Activated T-cell treated with anti-CD3 and anti-CD28 coated beads for 24 hours (primary cell): ENCODE measurements at regions not wholly inside any gene's neighbourhood (a gene's known extent, or its start where the extent isn't known, plus 50 kb on each side); places are given as distances from the start of the nearest gene placed in this dataset.

Experiments used
- DNase-seq: peaks from one replicate; pipeline ENCODE4 v3.0.0-alpha.2; 2020; ENCODE audit warnings: low read depth

DNA sequence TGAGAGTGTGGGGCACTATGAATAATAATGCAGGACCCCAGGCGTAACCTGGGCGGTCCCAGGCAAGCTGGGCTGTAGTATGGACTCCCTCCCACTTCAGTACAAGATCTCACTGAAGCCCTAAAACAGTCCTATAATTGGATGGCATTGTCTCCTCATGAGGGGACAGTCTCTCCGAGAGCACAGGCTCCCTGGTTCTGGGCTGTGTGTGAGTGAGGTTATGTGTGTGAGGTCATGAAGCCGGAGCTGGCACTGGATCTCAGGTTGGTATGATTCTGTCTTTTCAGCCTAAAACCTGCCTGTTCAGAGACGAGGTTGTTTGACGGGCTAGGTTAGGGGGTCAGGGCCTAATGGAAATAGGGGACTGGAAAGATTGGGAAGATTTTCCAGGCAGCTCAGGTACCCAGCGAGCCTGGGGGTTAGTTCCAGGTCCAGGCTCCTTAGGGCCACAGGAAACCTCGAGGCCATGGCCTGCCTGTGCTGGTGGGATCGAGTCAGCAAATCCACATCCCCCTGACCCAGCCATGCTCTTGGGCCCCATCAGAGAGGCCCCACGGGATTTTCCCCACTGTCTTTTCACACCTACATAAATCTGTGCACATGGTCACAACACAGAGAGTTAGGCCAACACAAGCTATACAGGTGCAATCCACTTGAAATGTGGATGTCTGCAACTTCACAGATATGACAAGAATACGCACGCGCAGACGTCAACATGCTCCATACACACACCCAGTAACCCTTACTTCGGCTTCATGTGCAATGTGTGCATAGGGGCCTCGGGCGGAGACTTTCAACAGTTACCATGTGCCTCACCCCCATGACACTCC, 94.8 kb downstream of the INHBB start:
- no peak for DNase-seq

DNA sequence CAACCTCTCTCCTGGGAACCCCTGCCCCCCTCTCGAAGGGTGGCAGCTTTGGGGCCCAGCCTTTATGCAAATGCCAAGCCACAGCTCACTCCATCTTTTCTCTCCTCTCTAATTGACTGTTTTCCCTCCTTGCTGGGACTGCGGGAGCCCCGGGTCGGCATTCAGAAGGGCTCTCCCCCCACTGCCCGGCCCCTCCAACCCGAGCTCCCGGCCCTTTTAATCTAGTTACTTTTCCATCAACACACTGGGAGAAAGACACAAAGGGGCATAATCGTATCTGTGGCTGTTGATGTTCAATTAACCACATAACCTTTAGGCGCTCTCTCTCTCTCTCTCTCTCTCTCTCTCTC, 95.4 kb downstream of the INHBB start:
- no peak for DNase-seq

DNA sequence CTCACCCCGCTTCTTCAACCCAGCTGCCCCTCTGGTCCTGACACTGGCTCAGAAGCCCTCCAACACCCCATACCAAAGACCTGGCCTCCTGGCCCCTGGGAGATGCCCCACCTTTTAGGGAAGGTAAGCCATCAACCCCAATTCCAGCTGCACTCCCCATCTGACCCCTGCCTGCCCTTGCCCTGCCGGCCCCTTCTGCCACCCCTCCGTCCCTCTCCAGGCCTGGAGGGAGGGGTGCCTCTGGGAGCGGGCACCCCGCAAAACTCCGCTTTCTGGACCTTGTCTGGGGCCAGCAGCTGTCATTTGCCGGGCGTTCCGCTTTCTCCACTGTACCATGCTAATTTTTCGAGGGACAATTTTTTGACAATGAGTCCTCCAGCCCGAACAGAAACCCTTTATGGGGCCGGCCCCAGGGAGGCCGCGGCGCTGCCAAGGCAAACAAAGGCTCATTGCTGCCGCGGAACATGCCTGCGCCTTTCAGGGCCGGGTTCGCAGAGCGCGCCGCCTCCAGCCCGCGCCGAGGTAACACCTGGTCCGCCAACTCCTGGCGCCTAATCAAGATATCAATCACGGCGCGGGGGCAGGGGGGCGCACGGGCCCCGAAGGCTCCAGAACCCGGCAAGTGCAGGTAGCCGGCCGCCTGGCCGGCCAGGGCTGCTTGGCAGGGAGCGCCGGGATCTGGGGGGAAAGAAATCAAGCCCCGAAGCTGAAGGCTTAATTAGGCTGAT, 96.0 kb downstream of the INHBB start:
- DNase-seq, result no peak

GRCh38 chr2:120442541-120442922, 96.6 kb downstream of the INHBB start:
- DNase-seq, result no peak

- no peak for DNase-seq
These were observed 97.1 kb downstream of the INHBB start for GRCh38 chr2:120442923-120443571.

DNA sequence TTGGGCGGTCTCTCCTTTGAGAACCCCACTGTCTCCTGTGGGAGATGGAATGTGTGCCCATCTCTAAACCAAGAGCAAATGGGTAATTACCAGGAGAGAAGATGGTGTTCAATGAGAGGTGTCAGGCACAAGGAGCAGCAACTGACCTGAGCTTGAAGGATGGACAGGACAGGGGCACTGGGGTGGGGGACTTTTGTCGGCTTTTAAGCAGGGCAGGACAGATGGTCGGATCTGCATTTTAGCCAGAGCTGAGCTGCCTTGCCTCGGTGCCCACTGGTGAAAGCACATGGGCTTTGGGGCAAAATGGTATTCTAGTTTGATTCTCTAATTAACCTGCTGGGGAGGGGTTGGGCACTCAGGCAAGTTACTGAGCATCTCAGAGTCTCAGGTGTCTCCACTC, 98.0 kb downstream of the INHBB start:
- no peak for DNase-seq

DNA sequence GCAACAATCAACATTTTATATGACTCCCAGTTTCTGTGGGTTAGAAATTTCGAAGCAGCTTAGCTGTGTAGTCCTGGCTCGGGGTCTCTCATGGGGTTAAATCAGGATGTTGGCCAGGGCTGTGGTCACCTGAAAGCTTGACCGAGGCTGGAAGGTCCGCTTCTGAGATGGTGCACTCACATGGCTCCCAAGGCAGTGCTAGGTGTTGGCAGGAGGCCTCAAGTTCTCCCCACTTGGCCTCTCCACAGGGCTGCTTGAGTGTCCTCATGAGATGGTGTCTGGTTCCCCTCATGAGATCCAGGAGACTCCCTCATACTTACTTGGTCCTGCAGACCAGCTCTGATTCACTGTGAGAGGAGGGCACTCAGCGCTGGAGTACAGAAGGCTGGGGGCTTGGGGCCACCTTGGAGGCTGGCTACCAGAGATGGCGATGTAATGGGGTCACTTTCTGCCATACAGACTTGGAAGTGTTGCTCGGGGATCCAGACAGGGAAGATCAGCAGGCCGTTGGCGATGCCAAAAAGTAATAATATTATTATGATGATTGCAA, 98.8 kb downstream of the INHBB start:
- DNase-seq, result no peak

DNA sequence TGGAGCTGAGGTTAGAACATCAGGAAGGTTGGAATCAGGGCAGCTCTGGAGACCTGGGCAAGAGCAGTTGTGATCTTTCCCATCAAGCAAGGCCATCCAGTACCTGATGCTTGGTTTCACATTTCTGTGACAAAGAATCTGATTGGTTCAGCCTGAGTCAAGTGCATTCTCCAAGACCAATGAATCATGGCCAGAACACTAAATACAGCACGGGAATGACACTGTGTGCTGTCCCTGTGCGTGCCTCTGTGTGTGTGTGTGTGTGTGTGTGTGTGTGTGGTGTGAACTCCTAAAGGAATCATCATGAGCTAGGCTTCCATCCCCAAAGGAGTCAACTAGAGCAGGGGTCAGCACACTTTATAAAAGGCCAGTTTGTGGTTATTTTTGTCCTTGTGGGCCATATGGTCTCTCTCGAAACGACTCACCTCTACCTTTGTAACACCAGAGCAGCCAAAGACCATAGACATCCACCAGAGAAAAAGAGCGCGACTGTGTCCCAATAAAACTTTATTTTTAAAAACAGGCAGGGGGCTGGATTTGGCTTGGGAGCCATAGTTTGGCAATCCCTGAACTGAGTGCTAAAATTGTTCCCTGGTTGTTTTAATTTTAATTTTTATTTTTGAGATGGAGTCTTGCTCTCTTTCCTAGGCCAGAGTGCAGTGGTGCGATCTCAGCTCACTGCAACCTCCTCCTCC, 99.7 kb downstream of the INHBB start:
- no peak for DNase-seq

- DNase-seq, result no peak
These were observed 100.5 kb downstream of the INHBB start for GRCh38 chr2:120446236-120447126.

DNA sequence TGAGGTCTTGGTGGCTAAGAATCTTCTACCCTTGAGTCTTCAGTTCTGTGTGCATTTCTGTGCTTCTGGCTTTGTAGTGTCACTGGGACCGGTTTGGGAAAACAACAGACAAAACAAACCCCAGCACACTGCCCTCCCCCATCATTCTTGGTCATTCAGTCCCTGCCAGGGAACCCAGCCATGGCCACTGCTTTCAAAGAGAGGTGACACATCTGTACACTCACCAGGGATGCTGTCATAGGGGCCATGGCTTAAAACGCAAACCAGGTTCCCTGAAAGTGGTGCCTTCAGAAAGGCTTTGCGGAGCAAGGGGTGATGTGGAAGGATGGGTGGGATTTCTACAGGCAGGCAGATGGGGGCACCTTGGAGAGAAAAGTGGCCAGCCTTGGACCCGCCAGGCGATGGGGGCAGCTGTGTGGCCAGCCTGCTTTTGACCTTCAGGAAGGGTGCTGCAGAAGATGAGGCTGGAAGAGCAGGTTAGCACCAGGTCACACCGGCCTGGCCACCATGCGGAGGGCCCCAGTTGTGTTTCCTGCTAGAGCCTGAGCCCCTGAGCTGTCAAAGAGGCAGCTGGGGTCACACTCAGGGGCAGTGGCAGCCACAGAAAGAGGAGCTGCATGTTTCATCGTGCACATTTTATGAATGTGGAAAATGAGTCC, 101.3 kb downstream of the INHBB start:
- DNase-seq, result no peak

- no peak for DNase-seq
These were observed 102.5 kb downstream of the INHBB start for GRCh38 chr2:120448436-120448835.

DNA sequence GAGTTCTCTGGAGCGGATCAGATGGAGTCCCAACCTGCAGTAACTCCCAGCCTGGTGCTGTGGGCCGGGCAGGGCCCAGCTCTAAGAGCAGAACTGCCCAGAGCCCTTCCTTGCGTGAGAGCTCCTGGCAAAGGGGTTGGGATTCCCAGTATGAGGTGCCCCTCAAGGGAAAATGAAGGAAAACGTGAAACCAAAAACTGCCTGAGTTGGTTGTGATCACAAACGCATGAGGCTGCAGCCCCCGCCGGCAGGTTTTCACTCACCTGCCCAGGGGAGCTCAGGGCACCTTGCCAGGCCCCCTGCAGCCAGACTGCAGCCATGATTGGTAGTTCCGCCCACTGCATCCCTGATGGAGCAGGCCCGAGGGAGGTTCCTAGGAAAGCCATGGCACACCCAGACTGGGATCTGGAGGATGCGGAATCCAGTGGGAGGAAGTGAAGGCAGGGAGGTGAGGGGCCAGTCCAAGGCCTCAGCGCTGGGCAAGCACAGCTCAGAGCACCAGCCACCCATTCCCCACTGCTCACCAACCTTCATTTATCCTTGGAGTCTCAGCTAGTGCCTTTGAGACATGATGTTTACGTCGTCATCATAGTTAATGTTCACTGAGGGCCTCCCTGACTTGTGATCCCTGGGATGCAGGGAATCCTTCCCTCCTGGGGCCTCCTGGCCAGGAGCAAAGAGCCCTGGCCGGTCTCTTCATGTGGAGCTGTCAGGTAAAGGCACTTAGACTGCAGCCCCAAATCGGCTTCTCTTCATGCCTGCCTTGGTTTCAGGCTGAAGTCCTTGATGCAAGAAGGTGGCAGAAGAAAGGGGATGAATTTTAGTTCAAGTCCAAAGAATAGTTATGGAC, 103.2 kb downstream of the INHBB start:
- DNase-seq, result no peak

- DNase-seq, result no peak
These were observed 104.4 kb downstream of the INHBB start for GRCh38 chr2:120450196-120450820.

- DNase-seq, result no peak
These were observed 105.4 kb downstream of the INHBB start for GRCh38 chr2:120451334-120451733.

- DNase-seq, result no peak
These were observed 106.2 kb downstream of the INHBB start for GRCh38 chr2:120452131-120452530.

DNA sequence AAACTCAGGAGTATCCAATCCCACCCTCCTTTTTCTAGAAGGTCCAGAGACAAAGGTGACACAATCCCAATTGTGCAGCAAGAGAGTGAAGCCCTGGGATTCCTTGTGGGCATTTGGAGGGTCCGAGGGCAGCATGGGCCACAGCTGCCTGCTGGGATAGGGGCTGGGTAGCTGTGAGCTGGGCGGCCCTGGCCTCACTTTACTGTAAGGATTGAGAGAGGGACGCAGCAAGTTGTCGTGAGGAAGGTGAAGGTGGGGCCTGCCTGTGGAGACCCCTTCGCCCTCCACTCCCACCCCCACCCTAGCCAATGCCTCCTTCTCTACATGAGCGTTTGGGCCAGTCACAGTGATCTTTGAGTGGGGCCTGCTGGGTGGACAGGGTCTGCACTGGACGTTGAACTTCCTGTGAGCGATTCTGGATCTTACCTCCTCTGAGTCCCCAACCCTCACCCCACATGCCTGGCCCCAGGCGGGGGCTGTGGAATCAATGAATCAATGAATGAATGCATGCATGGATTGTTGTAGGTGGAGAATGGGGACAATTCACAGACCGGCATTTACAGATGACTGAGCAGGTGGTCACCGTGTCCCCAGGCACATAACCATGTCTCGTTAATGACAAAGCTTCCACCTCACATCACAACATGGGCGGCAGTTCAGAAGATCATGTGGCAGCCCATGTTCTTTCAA, 107.2 kb downstream of the INHBB start:
- no peak for DNase-seq

- no peak for DNase-seq
These were observed 107.7 kb downstream of the INHBB start for GRCh38 chr2:120453635-120453998.

GRCh38 chr2:120454654-120455385, 108.9 kb downstream of the INHBB start:
- DNase-seq, result no peak
